HG03457 (cell line): ENCODE measurements at regions not wholly inside any gene's neighbourhood (a gene's known extent, or its start where the extent isn't known, plus 50 kb on each side); places are given as distances from the start of the nearest gene placed in this dataset.

ENCODE experiments used
- ATAC-seq: cut with Tn5 transposase; IDR thresholded peaks from one replicate; pipeline ENCODE4 v1.9.1; 2021; ENCODE audit warnings: moderate number of reproducible peaks; ENCODE audit not compliant: unreplicated experiment

DNA sequence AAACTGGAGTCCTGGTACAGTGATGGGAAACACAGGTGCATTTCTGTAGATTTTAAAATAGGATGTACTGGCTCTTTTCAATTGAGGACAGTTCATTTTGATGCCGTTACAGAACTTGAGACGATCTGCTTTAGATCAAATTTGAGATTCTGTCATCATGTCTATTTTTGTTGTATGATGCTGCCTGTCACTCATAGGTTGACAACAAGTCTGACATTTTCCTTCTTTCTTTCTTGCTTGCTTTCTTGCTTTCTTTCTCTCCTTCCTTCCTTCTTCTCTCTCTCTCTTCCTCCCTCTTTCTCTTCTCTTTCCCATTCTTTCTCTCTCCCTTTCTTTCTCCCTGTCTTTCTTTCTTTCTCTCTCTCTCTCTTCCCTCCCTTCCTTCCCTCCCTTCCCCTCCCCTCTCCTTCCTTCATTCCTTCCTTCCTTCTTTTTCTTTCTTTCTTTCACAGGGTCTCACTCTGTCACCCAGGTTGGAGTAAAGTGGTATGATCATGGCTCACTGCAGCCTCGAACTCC lies 152.6 kb upstream of the SGK1 start:
- no peak for ATAC-seq

- ATAC-seq: no peak
Measured at GRCh38 chr6:134469702-134470456, 152.0 kb upstream of the SGK1 start.

- no peak for ATAC-seq
Measured at GRCh38 chr6:134468633-134469032, 150.7 kb upstream of the SGK1 start.

DNA sequence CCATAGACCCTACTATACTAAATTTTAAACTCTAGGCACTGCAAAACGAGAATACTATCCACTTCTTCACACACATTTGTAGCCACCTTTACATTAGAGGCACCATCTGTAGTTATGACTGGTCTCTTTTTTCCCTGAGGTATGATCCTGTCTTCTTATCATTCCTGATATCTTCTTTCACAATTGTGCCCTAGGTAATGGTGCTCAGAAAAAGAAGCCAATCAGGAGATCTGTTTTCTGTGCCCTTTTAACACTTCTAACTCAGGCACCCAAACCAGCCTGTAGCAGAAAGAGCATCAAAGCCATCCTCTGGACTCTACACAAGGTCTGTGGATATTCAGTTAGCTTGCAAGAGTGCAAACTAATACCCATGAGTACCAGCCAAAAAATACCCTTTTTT lies 149.7 kb upstream of the SGK1 start:
- ATAC-seq: no peak

- no peak for ATAC-seq
Measured at GRCh38 chr6:134466771-134467525, 149.0 kb upstream of the SGK1 start.

DNA sequence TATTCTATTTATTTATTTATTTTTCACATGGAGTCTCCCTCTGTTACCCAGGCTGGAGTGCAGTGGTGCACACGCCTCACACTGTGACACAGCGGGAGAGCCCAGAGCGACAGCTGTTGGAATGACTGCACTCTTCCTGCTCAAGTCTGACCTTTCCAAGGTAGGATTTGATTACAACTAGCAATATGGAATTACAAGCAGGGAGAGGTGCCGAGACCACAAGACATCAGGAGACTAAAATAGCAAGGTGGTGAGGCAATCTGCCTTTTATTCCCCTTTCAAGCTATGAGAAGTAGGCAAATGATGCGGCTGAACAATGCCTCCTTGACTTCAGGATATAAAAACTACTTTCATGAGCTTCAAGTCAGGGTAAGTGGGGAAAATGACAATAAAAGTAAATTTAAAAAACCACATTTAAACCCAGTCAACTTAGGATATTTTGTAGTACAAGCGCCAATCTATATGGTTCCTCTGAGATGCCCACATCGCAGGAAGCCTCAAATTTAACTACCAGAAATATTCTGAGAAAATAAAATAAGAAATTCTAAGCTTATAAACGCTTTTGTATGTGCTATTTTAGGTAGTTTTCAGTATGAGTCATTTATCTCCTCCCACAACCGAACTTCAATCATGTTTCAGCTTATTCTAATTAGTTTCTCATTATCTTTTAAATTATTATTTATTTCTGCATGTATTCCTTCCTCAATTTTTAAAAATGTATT lies 146.9 kb upstream of the SGK1 start:
- ATAC-seq: no peak

DNA sequence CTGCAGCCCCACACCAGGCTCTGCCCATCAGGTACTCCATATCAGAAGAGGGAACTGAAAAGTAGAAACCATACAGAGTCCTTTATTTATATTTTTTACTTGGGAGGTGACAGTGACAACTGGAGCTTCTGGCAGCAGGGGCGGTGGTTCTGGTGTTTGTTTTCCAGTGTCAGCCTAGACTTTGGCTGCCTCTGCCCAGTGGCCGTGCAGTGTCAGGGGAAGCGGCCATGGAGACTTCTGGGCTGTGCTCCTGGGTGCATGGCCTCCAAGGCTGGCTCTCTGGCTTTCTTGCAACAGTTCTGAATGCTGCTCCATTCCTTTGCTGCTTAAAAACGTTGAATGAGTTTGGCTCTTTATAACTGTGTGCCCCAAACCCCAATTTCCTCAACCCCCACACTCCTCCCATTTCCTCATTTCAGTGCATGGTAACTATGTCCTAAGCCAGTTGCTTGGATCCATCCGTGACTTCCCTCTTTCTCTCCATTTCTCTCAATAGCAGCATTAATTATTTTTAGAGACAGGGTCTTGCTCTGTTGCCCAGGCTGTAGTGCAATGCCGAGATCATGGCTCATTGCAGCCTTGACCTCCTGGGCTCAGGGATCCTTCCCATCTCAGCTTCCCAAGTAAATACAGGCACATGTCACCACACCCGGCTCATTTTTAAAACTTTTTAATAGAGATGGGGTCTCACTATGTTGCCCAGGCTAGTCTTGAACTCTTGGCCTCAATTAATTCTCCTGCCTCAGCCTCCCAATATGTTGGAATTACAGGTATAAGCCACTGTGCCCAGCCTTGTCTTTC lies 141.1 kb upstream of the SGK1 start:
- ATAC-seq: no peak

DNA sequence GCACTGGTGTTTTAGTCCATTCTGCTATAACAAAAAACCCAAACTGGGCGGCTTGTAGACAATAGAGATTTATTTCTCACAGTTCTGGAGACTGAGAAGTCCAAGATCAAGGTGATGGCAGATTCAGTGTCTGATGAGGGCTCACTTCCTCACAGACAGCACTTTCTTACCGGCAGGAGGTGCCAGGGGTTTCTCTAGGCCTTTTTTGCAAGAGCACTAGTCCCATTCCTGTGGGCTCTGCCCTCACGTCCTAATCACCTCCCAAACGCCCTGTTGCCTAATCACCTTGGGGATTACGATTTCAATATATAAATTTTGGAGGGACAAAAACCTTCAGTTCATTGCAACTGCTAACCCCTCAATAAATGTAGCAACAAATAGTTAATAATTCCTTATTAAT lies 140.0 kb upstream of the SGK1 start:
- no peak for ATAC-seq

DNA sequence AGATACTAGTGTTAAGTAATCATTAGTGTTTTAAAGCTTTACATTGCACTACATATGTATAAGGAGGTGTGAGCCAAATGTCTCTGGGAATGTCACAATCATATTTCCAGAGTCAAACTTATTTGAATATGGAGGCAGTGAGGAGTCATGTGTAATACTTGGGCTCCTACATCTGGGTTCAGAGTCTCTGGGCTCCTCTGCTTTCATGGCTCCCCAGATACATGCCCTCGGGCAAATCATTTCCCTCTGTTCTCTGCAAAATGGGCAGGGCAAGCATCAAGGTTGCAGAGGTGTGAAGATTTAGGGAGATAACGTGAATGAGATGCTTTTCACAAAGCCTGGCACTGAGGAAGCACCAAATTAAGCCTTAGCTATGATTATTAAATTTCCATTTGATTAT lies 138.3 kb upstream of the SGK1 start:
- no peak for ATAC-seq

DNA sequence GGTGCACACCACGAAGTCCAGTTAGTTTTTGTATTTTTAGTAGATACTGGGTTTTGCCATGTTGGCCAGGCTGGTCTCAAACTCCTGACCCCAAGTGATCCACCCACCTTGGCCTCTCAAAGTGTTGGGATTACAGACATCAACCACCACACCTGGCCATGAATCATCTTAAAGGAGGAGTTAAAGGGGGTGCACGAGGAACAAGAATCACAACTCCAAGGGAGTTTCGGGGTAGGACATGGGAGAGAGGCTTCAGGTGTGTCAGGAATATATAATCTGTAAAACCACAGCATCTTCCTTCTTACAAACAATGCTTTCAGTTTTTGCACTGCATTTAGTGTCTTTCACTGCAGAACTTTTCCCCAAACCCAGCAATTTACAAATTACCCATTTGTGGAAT lies 137.4 kb upstream of the SGK1 start:
- ATAC-seq: no peak

- no peak for ATAC-seq
Measured at GRCh38 chr6:134454794-134455193, 136.9 kb upstream of the SGK1 start.

GRCh38 chr6:134453792-134454510 lies 136.0 kb upstream of the SGK1 start:
- no peak for ATAC-seq

DNA sequence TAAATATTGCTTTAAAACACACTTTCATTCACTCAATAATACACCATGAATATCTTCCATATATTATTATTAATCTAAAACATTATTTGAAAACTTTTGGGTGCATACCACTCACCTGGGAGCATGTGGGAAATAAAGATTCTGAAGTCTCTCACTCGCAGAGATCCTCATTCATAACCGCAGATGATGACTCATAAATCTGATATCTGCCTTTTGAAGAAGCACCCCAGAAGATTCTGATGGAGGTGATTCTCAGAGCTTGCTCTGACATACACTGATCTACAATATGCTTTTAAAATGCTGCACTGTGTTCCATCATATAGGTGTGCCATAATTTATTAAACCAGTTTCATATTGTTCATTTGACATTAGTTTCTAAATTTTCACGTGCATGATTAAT lies 135.0 kb upstream of the SGK1 start:
- ATAC-seq: no peak

DNA sequence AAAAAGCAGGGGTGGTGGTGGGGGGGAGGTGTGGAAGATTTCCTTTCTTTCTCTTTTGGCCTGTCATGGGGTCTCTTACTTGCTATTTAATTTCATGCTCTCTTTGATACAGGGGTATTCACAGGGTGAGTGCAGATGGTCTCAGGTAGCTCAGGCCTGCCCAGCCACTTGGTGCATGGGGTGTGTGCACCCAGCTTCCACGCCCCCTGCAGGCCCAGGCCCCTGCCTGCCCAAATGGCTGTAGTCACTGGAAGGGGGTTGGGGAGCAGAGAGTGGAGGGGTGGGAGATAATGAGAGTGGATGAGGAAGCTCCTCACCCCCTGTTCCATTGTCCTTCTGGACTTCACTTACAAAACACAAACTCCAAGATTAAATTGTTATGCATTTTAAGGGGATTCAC lies 133.6 kb upstream of the SGK1 start:
- no peak for ATAC-seq

- no peak for ATAC-seq
Measured at GRCh38 chr6:134449781-134450180, 131.9 kb upstream of the SGK1 start.

DNA sequence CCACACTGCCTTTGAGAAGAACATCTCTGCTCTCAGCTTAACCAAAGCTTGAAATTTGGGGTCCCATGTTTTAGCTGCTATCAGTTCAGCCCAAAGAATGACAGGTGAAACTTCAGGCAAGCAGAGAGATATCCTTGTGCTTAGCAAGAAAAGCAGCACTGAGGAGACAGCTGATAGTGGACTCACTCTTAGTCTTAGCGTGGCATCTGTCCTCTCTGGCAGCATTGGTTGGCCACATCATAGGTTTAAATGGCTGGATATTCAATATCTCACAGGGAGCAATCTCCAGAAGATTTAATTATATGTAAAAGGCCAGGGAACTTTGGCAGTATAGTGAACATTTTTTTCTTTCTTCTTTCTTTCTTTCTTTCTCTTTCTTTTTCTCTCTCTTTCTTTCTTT lies 131.1 kb upstream of the SGK1 start:
- ATAC-seq: no peak

- ATAC-seq: no peak
Measured at GRCh38 chr6:134447883-134448387, 130.0 kb upstream of the SGK1 start.

DNA sequence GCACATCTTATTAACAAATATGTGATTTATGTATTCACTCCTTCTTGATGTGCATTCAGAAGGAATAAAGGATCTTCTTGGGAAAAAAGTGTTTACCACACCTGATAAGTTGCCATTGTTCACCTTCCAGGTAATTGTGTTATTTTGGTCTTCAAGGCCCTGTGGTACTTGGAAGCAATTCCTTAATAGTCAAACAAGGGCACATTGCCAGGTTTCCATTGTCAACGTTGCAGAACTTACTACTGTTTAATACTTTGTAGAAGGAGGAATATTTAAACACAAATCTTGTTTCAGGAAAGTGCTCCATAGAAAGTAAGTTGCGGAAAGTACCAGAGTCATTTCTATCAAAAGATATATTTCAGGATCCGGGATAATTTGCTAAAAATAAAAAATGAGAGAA lies 129.5 kb upstream of the SGK1 start:
- ATAC-seq: no peak

- no peak for ATAC-seq
Measured at GRCh38 chr6:134446896-134447295, 129.0 kb upstream of the SGK1 start.

GRCh38 chr6:134446218-134446848 lies 128.4 kb upstream of the SGK1 start:
- no peak for ATAC-seq
